Fibroblast of the aortic adventitia (primary cell): ENCODE measurements at regions not wholly inside any gene's neighbourhood (a gene's known extent, or its start where the extent isn't known, plus 50 kb on each side); places are given as distances from the start of the nearest gene placed in this dataset.

ENCODE experiments used
- DNase-seq: peaks from one replicate; pipeline ENCODE4 v3.0.0-alpha.2; 2010; ENCODE audit warnings: low read depth
- H3K4me3 ChIP-seq: 2 replicates; pipeline ENCODE4 v1.5.1; 2011; ENCODE audit warnings: low read depth, mild to moderate bottlenecking, control low read depth, low read length, moderate library complexity
- TF ChIP-seq, protein P1 (sequence below): IDR thresholded peaks from 2 replicates; pipeline ENCODE4 v1.5.1; 2011; ENCODE audit warnings: mild to moderate bottlenecking, low read length, control low read depth, inconsistent platforms; ENCODE audit not compliant: insufficient read depth

DNA sequence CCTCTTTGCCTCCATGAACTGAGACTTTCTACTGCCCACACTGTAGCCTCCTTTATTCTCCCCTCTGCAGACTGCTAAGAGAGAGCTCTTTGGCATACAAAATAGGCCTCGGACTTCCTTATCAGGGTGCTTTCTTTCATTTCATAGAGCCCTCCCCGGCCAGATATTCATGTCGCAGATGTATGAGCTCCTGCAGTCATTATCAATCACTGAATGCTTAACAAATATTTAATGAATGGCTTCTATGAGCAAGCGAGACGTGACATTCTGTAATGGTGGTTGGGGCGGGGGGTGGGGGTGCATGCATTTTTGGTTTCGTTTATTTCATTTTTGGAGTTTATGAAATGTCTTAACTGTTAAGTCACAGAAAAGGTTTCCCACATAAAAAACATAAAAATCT is 344.8 kb upstream of the KAZN start:
- TF ChIP-seq, protein P1, sequence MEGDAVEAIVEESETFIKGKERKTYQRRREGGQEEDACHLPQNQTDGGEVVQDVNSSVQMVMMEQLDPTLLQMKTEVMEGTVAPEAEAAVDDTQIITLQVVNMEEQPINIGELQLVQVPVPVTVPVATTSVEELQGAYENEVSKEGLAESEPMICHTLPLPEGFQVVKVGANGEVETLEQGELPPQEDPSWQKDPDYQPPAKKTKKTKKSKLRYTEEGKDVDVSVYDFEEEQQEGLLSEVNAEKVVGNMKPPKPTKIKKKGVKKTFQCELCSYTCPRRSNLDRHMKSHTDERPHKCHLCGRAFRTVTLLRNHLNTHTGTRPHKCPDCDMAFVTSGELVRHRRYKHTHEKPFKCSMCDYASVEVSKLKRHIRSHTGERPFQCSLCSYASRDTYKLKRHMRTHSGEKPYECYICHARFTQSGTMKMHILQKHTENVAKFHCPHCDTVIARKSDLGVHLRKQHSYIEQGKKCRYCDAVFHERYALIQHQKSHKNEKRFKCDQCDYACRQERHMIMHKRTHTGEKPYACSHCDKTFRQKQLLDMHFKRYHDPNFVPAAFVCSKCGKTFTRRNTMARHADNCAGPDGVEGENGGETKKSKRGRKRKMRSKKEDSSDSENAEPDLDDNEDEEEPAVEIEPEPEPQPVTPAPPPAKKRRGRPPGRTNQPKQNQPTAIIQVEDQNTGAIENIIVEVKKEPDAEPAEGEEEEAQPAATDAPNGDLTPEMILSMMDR = no peak
- H3K4me3 ChIP-seq = no peak overlapping the region
- no peak for DNase-seq

DNA sequence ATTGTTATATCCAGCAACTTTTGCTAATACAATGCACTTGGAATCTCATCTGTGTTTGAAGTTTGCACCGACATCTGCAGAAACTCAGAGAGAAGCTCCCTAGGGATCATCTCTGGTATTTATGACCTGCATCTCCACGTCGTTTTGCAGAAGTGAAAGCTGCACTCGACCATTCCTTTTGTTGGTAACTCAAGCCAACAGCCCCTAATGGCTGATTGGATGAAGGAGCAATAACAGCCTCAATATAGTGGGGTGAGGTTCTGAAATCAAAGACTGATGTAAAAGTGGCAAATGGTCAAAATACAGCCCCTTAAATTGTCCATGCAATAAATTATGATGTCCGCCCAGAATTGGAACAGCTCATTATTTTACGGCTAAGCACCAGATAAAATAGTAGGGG is 344.2 kb upstream of the KAZN start:
- H3K4me3 ChIP-seq = no peak overlapping the region
- DNase-seq = peak; percentile 43
- TF ChIP-seq, protein P1 = no peak

DNA sequence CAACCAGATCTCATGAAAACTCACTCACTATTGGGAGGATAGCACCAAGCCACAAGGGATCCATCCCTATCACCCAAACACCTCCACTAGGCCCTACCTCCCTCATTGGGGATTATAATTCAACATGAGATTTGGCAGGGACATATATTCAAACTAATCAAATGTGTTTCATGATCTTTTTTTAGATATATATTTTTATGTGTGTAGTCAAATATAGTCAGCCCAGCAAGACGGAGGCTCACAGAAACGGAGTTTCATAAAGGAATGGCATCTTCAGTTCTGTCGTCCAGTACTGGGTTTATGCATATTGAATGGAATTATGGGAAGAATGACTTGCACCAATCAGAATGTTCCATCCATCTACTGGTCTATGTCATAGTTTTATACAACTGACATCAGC is 343.3 kb upstream of the KAZN start:
- DNase-seq = no peak
- TF ChIP-seq, protein P1 = no peak
- no peak overlapping the region for H3K4me3 ChIP-seq

DNA sequence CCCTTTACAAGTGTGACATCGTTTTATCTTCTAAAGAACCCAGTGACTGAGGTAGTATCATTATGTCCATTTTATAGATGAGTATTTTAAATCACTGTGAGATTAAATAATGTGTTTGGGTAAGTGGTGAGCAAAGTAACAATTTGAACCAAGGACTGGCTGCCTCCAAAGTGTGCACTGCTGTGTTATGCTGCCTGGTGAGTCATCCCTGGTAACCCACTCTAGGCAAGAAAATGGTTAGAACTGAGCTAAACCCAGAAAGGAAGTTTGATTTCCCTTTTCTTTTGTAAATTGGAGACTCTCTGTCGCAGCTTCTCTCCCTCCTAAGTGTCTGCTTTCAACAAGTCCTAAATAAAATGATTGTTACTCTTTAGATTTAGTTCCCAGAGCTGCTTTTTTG is 342.8 kb upstream of the KAZN start:
- H3K4me3 ChIP-seq = no peak overlapping the region
- TF ChIP-seq, protein P1 = no peak
- peak; percentile 5 for DNase-seq

DNA sequence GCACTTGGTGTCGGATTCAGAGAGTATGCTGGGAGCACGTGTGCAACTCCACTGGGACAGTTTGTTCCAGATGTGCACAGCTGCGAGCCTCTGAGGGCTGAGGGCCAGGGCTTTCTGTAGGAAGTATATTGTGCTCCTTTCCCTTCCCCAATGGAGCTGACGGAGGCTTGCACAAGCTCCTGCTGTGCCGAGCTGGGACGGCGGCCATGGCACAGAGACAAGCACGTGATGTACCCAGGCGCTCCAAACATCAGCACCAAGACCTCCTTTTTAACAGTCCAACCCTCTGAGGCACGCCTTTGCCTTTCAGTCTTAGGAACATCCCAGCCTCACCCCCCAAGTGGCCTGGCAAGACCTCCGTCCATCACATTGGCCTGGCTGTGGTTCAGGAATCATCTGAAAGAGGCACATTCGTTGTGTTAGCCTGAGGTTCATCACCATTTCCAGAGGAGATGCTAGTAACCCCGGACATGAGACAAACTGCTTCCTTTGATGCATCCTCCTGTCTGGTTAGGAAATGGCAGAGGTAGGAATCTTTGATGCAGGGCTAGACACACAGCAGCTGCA is 339.2 kb upstream of the KAZN start:
- DNase-seq = peak; percentile 74
- TF ChIP-seq, protein P1 = no peak
- no peak overlapping the region for H3K4me3 ChIP-seq

DNA sequence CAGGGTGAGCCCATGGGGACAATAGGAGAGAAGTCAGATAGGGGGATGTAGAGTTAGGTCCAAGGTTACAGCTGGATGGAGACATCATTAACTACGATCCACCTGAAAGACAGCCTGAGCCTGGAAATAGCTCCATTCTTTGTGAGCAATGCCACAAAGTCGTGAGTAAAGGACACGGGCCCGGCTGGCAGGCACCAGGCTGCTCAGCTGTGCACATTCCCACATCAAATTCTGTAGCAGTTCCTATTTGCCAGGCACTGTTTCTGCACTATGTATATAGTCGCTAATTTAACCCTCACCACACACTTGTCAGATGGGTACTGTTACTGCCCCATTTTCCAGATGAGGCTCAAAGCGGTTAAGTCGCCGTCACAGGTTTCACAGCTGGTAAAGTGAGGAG is 338.0 kb upstream of the KAZN start:
- TF ChIP-seq, protein P1 = no peak
- H3K4me3 ChIP-seq = no peak overlapping the region
- DNase-seq = no peak

DNA sequence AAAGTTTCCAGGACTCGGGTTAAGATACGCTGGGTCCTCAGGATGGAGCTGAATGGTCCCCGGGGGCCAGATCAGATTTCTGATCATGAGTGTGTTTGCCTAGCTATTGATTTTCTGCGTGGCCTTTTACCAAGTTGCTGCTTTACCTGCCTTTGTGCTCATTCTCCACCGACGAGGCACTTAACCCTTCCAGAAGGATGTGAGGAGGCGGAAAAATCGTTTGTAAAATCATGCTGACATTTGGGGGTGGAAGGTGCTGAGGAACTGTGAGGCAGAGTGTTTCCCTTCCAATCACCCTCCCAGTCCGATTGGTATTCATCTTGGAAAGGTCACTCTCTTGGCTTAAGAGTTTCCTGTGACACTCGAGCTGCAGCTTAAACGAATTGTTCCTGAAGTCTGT is 337.1 kb upstream of the KAZN start:
- DNase-seq = no peak
- TF ChIP-seq, protein P1 = no peak
- no peak overlapping the region for H3K4me3 ChIP-seq
